Astrocyte (in vitro differentiated cells and primary cell): ENCODE measurements at regions not wholly inside any gene's neighbourhood (a gene's known extent, or its start where the extent isn't known, plus 50 kb on each side); places are given as distances from the start of the nearest gene placed in this dataset.

Experiments used
- CTCF ChIP-seq: IDR thresholded peaks from 2 replicates; pipeline ENCODE4 v1.5.1; 2011; ENCODE audit warnings: low read depth, mild to moderate bottlenecking, inconsistent platforms, low read length, moderate library complexity; ENCODE audit not compliant: insufficient read depth
- EZH2 ChIP-seq: IDR thresholded peaks from 2 replicates; pipeline ENCODE4 v1.6.1; 2012; ENCODE audit warnings: mild to moderate bottlenecking, low read length, inconsistent platforms; ENCODE audit not compliant: insufficient read depth

GRCh38 chr7:32378988-32379387 lies 111.2 kb downstream of the LSM5 start:
- TF ChIP-seq CTCF (no peak), EZH2 (no peak)
